MM.1S (cell line): ENCODE measurements at regions not wholly inside any gene's neighbourhood (a gene's known extent, or its start where the extent isn't known, plus 50 kb on each side); places are given as distances from the start of the nearest gene placed in this dataset.

Source experiments
- EZH2 ChIP-seq: fragments of 300-600 bp; sonication (generic); optimal IDR thresholded peaks from 2 replicates; pipeline ENCODE3; 2017; ENCODE audit warnings: low read depth, mild to moderate bottlenecking, antibody characterized with exemption, low read length, mixed read lengths
- EZH2phosphoT487 ChIP-seq: fragments of 300-600 bp; sonication (generic); IDR thresholded peaks from 2 replicates; pipeline ENCODE4 v1.6.1; 2018; ENCODE audit warnings: antibody characterized with exemption, low read length
- TF ChIP-seq, protein P1 (sequence below): fragments of 300-600 bp; sonication (generic); IDR thresholded peaks from 2 replicates; pipeline ENCODE4 v1.5.1; 2016; ENCODE audit warnings: antibody characterized with exemption, low read length, mixed read lengths

DNA sequence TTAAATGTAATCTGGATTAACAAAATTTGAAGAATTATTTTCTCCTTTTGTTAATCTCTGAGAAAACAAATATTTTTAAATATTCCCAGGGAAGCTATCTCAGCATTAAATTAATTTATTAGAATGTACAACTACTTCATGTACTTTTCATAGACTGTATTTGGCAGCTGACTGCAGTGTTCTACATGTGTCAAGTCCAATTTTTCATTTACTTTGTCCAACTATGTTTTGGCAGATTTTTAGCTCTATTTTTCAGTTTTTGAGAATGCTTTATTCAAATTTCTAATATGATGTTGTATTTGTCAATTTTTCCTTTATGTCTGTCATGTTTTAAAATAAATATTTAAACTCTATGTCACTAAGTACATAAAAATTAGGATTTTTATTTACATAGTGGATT lies 925.1 kb downstream of the OTOL1 start:
- no peak for TF ChIP-seq EZH2phosphoT487
- TF ChIP-seq, protein P1, sequence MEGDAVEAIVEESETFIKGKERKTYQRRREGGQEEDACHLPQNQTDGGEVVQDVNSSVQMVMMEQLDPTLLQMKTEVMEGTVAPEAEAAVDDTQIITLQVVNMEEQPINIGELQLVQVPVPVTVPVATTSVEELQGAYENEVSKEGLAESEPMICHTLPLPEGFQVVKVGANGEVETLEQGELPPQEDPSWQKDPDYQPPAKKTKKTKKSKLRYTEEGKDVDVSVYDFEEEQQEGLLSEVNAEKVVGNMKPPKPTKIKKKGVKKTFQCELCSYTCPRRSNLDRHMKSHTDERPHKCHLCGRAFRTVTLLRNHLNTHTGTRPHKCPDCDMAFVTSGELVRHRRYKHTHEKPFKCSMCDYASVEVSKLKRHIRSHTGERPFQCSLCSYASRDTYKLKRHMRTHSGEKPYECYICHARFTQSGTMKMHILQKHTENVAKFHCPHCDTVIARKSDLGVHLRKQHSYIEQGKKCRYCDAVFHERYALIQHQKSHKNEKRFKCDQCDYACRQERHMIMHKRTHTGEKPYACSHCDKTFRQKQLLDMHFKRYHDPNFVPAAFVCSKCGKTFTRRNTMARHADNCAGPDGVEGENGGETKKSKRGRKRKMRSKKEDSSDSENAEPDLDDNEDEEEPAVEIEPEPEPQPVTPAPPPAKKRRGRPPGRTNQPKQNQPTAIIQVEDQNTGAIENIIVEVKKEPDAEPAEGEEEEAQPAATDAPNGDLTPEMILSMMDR, result no peak
- TF ChIP-seq EZH2, result no peak
